WERI-Rb-1 (cell line): ENCODE measurements at regions not wholly inside any gene's neighbourhood (a gene's known extent, or its start where the extent isn't known, plus 50 kb on each side); places are given as distances from the start of the nearest gene placed in this dataset.

Experiments used
- DNase-seq: peaks from one replicate; pipeline ENCODE4 v3.0.0-alpha.2; 2020
- H3K27ac ChIP-seq: fragments of 250-450 bp; sonication (Bioruptor Pico); 2 replicates; pipeline ENCODE4 v1.5.1; 2020; ENCODE audit warnings: mild to moderate bottlenecking, moderate library complexity
- H3K27me3 ChIP-seq: fragments of 250-450 bp; sonication (Bioruptor Pico); 2 replicates; pipeline ENCODE4 v1.5.1; 2021; ENCODE audit warnings: mild to moderate bottlenecking, low read depth, moderate library complexity; ENCODE audit not compliant: insufficient read depth, severe bottlenecking
- H3K36me3 ChIP-seq: fragments of 250-450 bp; sonication (Bioruptor Pico); 2 replicates; pipeline ENCODE4 v1.5.1; 2020; ENCODE audit warnings: mild to moderate bottlenecking, moderate library complexity
- H3K4me3 ChIP-seq: 2 replicates; pipeline ENCODE4 v1.5.1; 2011; ENCODE audit warnings: low read depth, mild to moderate bottlenecking, control low read depth, low read length
- H3K9me3 ChIP-seq: fragments of 250-450 bp; sonication (Bioruptor Pico); 2 replicates; pipeline ENCODE4 v1.5.1; 2021; ENCODE audit warnings: mild to moderate bottlenecking, moderate library complexity; ENCODE audit not compliant: severe bottlenecking
- CTCF ChIP-seq: IDR thresholded peaks from 2 replicates; pipeline ENCODE4 v1.5.1; 2011; ENCODE audit warnings: low read depth, mild to moderate bottlenecking, control low read depth, inconsistent platforms, low read length

GRCh38 chr1:8136766-8137165 is 110.7 kb upstream of the ERRFI1 start:
- no peak for TF ChIP-seq CTCF
- H3K4me3 ChIP-seq: no peak overlapping the region
- H3K36me3 ChIP-seq: no peaks in the 10 kb centered on the region
- H3K9me3 ChIP-seq: no peaks in the 10 kb centered on the region
- no peaks in the 10 kb centered on the region for H3K27me3 ChIP-seq
- H3K27ac ChIP-seq: no peak overlapping the region
- no peak for DNase-seq

- no peak for DNase-seq
Observed at GRCh38 chr1:8135250-8135649, 109.1 kb upstream of the ERRFI1 start.

GRCh38 chr1:8134546-8135235 is 108.6 kb upstream of the ERRFI1 start:
- TF ChIP-seq CTCF: no peak

More at GRCh38 chr1:8135250-8135649, 109.1 kb upstream of the ERRFI1 start:
- Histone ChIP-seq H3K9me3 (no peaks in the 10 kb centered on the region), H3K36me3 (no peaks in the 10 kb centered on the region), H3K27ac (no peak overlapping the region), H3K27me3 (no peaks in the 10 kb centered on the region), H3K4me3 (no peak overlapping the region)
- TF ChIP-seq CTCF: no peak

GRCh38 chr1:8133657-8134430 is 107.7 kb upstream of the ERRFI1 start:
- H3K4me3 ChIP-seq: no peak overlapping the region
- no peak for DNase-seq
- H3K27ac ChIP-seq: no peak overlapping the region

More at GRCh38 chr1:8134546-8135235, 108.6 kb upstream of the ERRFI1 start:
- no peak overlapping the region for H3K27ac ChIP-seq
- H3K36me3 ChIP-seq: no peaks in the 10 kb centered on the region
- DNase-seq: no peak
- H3K4me3 ChIP-seq: no peak overlapping the region
- no peaks in the 10 kb centered on the region for H3K27me3 ChIP-seq
- H3K9me3 ChIP-seq: no peaks in the 10 kb centered on the region

GRCh38 chr1:8133190-8133589 is 107.1 kb upstream of the ERRFI1 start:
- H3K27ac ChIP-seq: no peak overlapping the region
- no peaks in the 10 kb centered on the region for H3K27me3 ChIP-seq
- no peaks in the 10 kb centered on the region for H3K9me3 ChIP-seq
- no peak overlapping the region for H3K4me3 ChIP-seq
- H3K36me3 ChIP-seq: no peaks in the 10 kb centered on the region
- no peak for DNase-seq
- no peak for TF ChIP-seq CTCF

More at GRCh38 chr1:8133657-8134430, 107.7 kb upstream of the ERRFI1 start:
- H3K36me3 ChIP-seq: no peaks in the 10 kb centered on the region
- no peaks in the 10 kb centered on the region for H3K27me3 ChIP-seq
- TF ChIP-seq CTCF: no peak
- H3K9me3 ChIP-seq: no peaks in the 10 kb centered on the region
